Upper lobe of left lung (tissue), 6 donors: ENCODE measurements at regions not wholly inside any gene's neighbourhood (a gene's known extent, or its start where the extent isn't known, plus 50 kb on each side); places are given as distances from the start of the nearest gene placed in this dataset.

Experiments
- ATAC-seq, 2 donors: fragments of 200-7000 bp; cut with Tn5 transposase; one replicate each; pipeline ENCODE4 v1.9.1; 2022; ENCODE audit warnings: mild to moderate bottlenecking in 2 of 2, moderate library complexity in 2 of 2; ENCODE audit not compliant: low FRiP score in 2 of 2
- DNase-seq, 2 donors: peaks; one replicate each; pipeline ENCODE4 v3.0.0-alpha.2; 2019 to 2020
- H3K27ac ChIP-seq, 4 donors: fragments of 200-600 bp; sonication (generic); one replicate each; pipeline ENCODE4 v1.5.1; 2016 to 2019
- H3K27me3 ChIP-seq, 4 donors: fragments of 200-600 bp; sonication (generic); one replicate each; pipeline ENCODE4 v1.5.1; 2017 to 2019
- H3K36me3 ChIP-seq, 4 donors: fragments of 200-600 bp; sonication (generic); one replicate each; pipeline ENCODE4 v1.5.1; 2016 to 2019
- H3K4me1 ChIP-seq, 4 donors: fragments of 200-600 bp; sonication (generic); one replicate each; pipeline ENCODE4 v1.5.1; 2018 to 2019
- H3K4me3 ChIP-seq, 4 donors: fragments of 200-600 bp; sonication (generic); one replicate each; pipeline ENCODE4 v1.5.1; 2017 to 2019; ENCODE audit warnings: mild to moderate bottlenecking in 2 of 4, moderate library complexity in 1 of 4
- H3K9me3 ChIP-seq, 4 donors: fragments of 200-600 bp; sonication (generic); one replicate each; pipeline ENCODE4 v1.5.1; 2018 to 2019
- CTCF ChIP-seq, 6 experiments: fragments of 450-650 bp in 4 of 6; fragments of 200-600 bp in 2 of 6; sonication (generic) in 2 of 6; IDR thresholded peaks; one replicate each; pipeline ENCODE4 v1.5.1; 2016 to 2019; ENCODE audit warnings: antibody characterized with exemption in 6 of 6
- EP300 ChIP-seq, 4 donors: sonication (generic); formaldehyde crosslinking; IDR thresholded peaks; one replicate each; pipeline ENCODE4 v1.5.1; 2017; ENCODE audit warnings: antibody characterized with exemption in 4 of 4, control low read depth in 2 of 4
- POLR2A ChIP-seq, 4 donors: fragments of 450-650 bp; IDR thresholded peaks; one replicate each; pipeline ENCODE4 v1.5.1; 2016 to 2017; ENCODE audit warnings: antibody characterized with exemption in 4 of 4, mild to moderate bottlenecking in 2 of 4
- POLR2AphosphoS5 ChIP-seq, 2 donors: sonication (generic); formaldehyde crosslinking; IDR thresholded peaks; one replicate each; pipeline ENCODE4 v1.5.1; 2017; ENCODE audit warnings: antibody characterized with exemption in 2 of 2
- WGBS, 2 donors: methylation state at CpG; one replicate each; pipeline ENCODE4 v1.1.5; 2017 to 2018; 5-methylcytosine and 5-hydroxymethylcytosine counted together
- donor health status: DM: no; HTN: no; CAD: no; lungs with moderate emphysema.
- donor health status: DM: no; HTN: yes; CAD: no; lungs with severe emphysema.

- no peak for TF ChIP-seq CTCF (IDR thresholded peaks at IDR 0.05)
- no peak for TF ChIP-seq POLR2A (IDR thresholded peaks at IDR 0.05)
- no peak for TF ChIP-seq POLR2AphosphoS5 (IDR thresholded peaks at IDR 0.05)
- no peak for TF ChIP-seq EP300 (IDR thresholded peaks at IDR 0.05)
- WGBS, 2 donors = 74 to 82% methylated on average over 2 of the region's 2 CpGs
- H3K36me3 ChIP-seq = no peaks in the 10 kb centered on the region
Observed at GRCh38 chr3:20811006-20811405, 625.0 kb upstream of the SGO1 start.

GRCh38 chr3:20810555-20810954, 624.5 kb upstream of the SGO1 start:
- no peak overlapping the region for H3K27ac ChIP-seq
- H3K9me3 ChIP-seq = no peaks in the 10 kb centered on the region
- H3K4me1 ChIP-seq = no peaks in the 10 kb centered on the region
- DNase-seq (no peak), ATAC-seq (no peak)
- H3K27me3 ChIP-seq = no peaks in the 10 kb centered on the region
- no peak overlapping the region for H3K4me3 ChIP-seq
- H3K36me3 ChIP-seq = no peaks in the 10 kb centered on the region
- TF ChIP-seq POLR2AphosphoS5 (IDR thresholded peaks at IDR 0.05) (no peak), EP300 (IDR thresholded peaks at IDR 0.05) (no peak), CTCF (IDR thresholded peaks at IDR 0.05) (no peak), POLR2A (IDR thresholded peaks at IDR 0.05) (no peak)

More at GRCh38 chr3:20811006-20811405, 625.0 kb upstream of the SGO1 start:
- Histone ChIP-seq H3K4me1 (no peaks in the 10 kb centered on the region), H3K27me3 (no peaks in the 10 kb centered on the region), H3K27ac (no peak overlapping the region), H3K4me3 (no peak overlapping the region), H3K9me3 (no peaks in the 10 kb centered on the region)
- no peak for ATAC-seq
- no peak for DNase-seq

- Histone ChIP-seq H3K36me3 (no peaks in the 10 kb centered on the region), H3K9me3 (no peaks in the 10 kb centered on the region), H3K27ac (no peak overlapping the region), H3K4me3 (no peak overlapping the region), H3K27me3 (no peaks in the 10 kb centered on the region), H3K4me1 (no peaks in the 10 kb centered on the region)
- DNase-seq (no peak), ATAC-seq (no peak)
- 60 to 72% methylated on average over 3 of the region's 3 CpGs for WGBS, 2 donors
- TF ChIP-seq EP300 (IDR thresholded peaks at IDR 0.05) = no peak
- TF ChIP-seq POLR2AphosphoS5 (IDR thresholded peaks at IDR 0.05) = no peak
- TF ChIP-seq CTCF (IDR thresholded peaks at IDR 0.05) = no peak
- TF ChIP-seq POLR2A (IDR thresholded peaks at IDR 0.05) = no peak
Observed at GRCh38 chr3:20809356-20809755, 623.4 kb upstream of the SGO1 start.

GRCh38 chr3:20808864-20809263, 622.9 kb upstream of the SGO1 start:
- TF ChIP-seq EP300 (IDR thresholded peaks at IDR 0.05) = no peak
- TF ChIP-seq CTCF (IDR thresholded peaks at IDR 0.05) = no peak
- TF ChIP-seq POLR2A (IDR thresholded peaks at IDR 0.05) = no peak
- no peak for TF ChIP-seq POLR2AphosphoS5 (IDR thresholded peaks at IDR 0.05)
- H3K4me1 ChIP-seq = no peaks in the 10 kb centered on the region
- DNase-seq (no peak), ATAC-seq (no peak)
- H3K4me3 ChIP-seq = no peak overlapping the region
- H3K27me3 ChIP-seq = no peaks in the 10 kb centered on the region
- H3K36me3 ChIP-seq = no peaks in the 10 kb centered on the region
- WGBS, 2 donors = 90 to 94% methylated on average over 2 of the region's 2 CpGs
- H3K27ac ChIP-seq = no peak overlapping the region
- no peaks in the 10 kb centered on the region for H3K9me3 ChIP-seq

GRCh38 chr3:20798666-20799065, 612.7 kb upstream of the SGO1 start:
- Histone ChIP-seq H3K27me3 (no peaks in the 10 kb centered on the region), H3K4me3 (no peak overlapping the region), H3K36me3 (no peaks in the 10 kb centered on the region), H3K9me3 (no peaks in the 10 kb centered on the region), H3K4me1 (no peaks in the 10 kb centered on the region), H3K27ac (no peak overlapping the region)
- DNase-seq (no peak), ATAC-seq (no peak)
- 56 to 68% methylated on average over 1 of the region's 1 CpG for WGBS, 2 donors
- no peak for TF ChIP-seq CTCF (IDR thresholded peaks at IDR 0.05)
- TF ChIP-seq POLR2AphosphoS5 (IDR thresholded peaks at IDR 0.05) = no peak
- TF ChIP-seq POLR2A (IDR thresholded peaks at IDR 0.05) = no peak
